ENCODE measurements at regions not wholly inside any gene's neighbourhood (a gene's known extent, or its start where the extent isn't known, plus 50 kb on each side); places are given as distances from the start of the nearest gene placed in this dataset.

DNA sequence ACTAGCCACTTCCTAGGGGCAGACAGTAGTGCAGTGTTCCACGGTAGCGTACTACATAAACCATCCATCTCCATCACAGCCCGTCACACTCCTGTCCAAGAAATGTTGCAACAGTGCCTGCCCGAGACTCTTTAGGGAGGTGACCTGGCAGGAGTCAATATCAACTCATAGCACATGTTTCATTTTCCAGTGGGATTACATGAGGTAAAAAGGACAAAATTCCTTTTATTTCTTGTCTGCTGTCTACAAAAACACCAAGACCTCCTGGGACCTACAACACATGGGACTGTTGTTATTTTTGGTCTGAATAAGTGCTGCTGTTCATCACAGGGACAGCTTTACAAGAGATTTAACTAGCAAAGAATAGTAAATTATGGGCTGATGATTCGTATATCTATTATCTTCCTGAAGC lies 99.9 kb downstream of the MPP7 start:
- H3K9ac ChIP-seq (ENCODE audit: insufficient read length): no peak overlapping the region
- no peak for TF ChIP-seq POLR2AphosphoS5 (IDR thresholded peaks at IDR 0.05; ENCODE audit: borderline replicate concordance, low read depth, low read length)
- no peak for TF ChIP-seq FOXP2 (optimal IDR thresholded peaks at IDR 0.05; ENCODE audit: control extremely low read depth, extremely low read length, insufficient read depth)
- TF ChIP-seq EZH2 (IDR thresholded peaks at IDR 0.05): no peak
- no peak overlapping the region for H3K4me3 ChIP-seq
- no peaks in the 10 kb centered on the region for H3K36me3 ChIP-seq (ENCODE audit: insufficient read depth, low read length)
- no peak for DNase-seq (ENCODE audit: low read depth, low spot score)
- no peaks in the 10 kb centered on the region for H3K9me3 ChIP-seq (ENCODE audit: low read depth, low read length)
- no peak overlapping the region for H3K27ac ChIP-seq

GRCh38 chr10:28201410-28202400 lies 101.2 kb downstream of the MPP7 start:
- no peak for TF ChIP-seq FOXP2 (optimal IDR thresholded peaks at IDR 0.05; ENCODE audit: control extremely low read depth, extremely low read length, insufficient read depth)
- no peak for TF ChIP-seq EZH2 (IDR thresholded peaks at IDR 0.05)
- no peak for TF ChIP-seq POLR2AphosphoS5 (IDR thresholded peaks at IDR 0.05; ENCODE audit: borderline replicate concordance, low read depth, low read length)
- no peak overlapping the region for H3K9ac ChIP-seq (ENCODE audit: insufficient read length)
- no peak overlapping the region for H3K4me3 ChIP-seq
- no peak overlapping the region for H3K27ac ChIP-seq
- DNase-seq (ENCODE audit: low read depth, low spot score): no peak
- H3K9me3 ChIP-seq (ENCODE audit: low read depth, low read length): no peaks in the 10 kb centered on the region
- no peaks in the 10 kb centered on the region for H3K36me3 ChIP-seq (ENCODE audit: insufficient read depth, low read length)

DNA sequence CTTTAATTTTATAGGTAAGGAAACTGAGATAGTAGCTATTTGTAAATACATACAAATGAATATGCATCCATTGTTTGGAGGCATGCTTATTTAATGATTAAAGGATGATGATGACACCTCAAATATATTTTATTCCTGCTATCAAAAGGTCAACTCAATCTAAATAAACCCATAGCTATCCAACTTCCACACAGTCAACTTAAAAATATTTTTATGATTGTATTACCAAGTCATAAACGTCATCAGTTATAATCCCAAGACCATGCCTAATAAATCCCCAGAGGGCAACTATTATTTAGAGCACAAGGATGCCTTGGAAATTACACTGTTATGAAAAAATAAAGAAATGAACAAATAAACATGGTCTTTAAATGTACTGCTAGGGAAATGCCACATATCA lies 102.1 kb downstream of the MPP7 start:
- Histone ChIP-seq H3K4me3 (no peak overlapping the region), H3K36me3 (ENCODE audit: insufficient read depth, low read length) (no peaks in the 10 kb centered on the region), H3K9ac (ENCODE audit: insufficient read length) (no peak overlapping the region), H3K9me3 (ENCODE audit: low read depth, low read length) (no peaks in the 10 kb centered on the region), H3K27ac (no peak overlapping the region)
- TF ChIP-seq POLR2AphosphoS5 (IDR thresholded peaks at IDR 0.05; ENCODE audit: borderline replicate concordance, low read depth, low read length): no peak
- TF ChIP-seq EZH2 (IDR thresholded peaks at IDR 0.05): no peak
- no peak for TF ChIP-seq FOXP2 (optimal IDR thresholded peaks at IDR 0.05; ENCODE audit: control extremely low read depth, extremely low read length, insufficient read depth)
- no peak for DNase-seq (ENCODE audit: low read depth, low spot score)

DNA sequence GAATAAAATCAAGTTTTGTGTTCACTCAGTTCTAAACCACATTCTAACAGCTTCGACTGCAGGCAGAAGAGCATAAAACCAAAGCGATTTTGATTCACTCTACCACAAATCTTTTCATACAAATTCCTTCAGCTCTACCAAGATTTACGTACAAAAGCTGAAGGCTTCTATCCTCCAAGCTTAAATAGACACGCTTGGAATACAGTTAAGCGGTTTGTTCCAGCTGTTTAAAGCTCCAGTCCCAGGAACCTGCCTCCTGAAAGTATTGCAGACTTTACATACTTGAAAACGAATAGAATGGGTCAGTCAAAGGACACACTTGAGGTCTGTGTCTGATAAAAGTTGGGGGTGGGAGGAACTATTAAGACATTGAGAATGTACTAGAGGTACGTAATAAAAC lies 102.9 kb downstream of the MPP7 start:
- TF ChIP-seq FOXP2 (optimal IDR thresholded peaks at IDR 0.05; ENCODE audit: control extremely low read depth, extremely low read length, insufficient read depth): no peak
- TF ChIP-seq POLR2AphosphoS5 (IDR thresholded peaks at IDR 0.05; ENCODE audit: borderline replicate concordance, low read depth, low read length): no peak
- no peak for TF ChIP-seq EZH2 (IDR thresholded peaks at IDR 0.05)
- no peak overlapping the region for H3K4me3 ChIP-seq
- no peak for DNase-seq (ENCODE audit: low read depth, low spot score)
- H3K9ac ChIP-seq (ENCODE audit: insufficient read length): no peak overlapping the region
- no peaks in the 10 kb centered on the region for H3K9me3 ChIP-seq (ENCODE audit: low read depth, low read length)
- H3K27ac ChIP-seq: no peak overlapping the region
- H3K36me3 ChIP-seq (ENCODE audit: insufficient read depth, low read length): no peaks in the 10 kb centered on the region

GRCh38 chr10:28190196-28190595 lies 112.7 kb downstream of the MPP7 start:
- no peak overlapping the region for H3K4me3 ChIP-seq
- H3K36me3 ChIP-seq (ENCODE audit: insufficient read depth, low read length): no peaks in the 10 kb centered on the region
- no peaks in the 10 kb centered on the region for H3K9me3 ChIP-seq (ENCODE audit: low read depth, low read length)
- TF ChIP-seq EZH2 (IDR thresholded peaks at IDR 0.05): no peak
- no peak for TF ChIP-seq FOXP2 (optimal IDR thresholded peaks at IDR 0.05; ENCODE audit: control extremely low read depth, extremely low read length, insufficient read depth)
- TF ChIP-seq POLR2AphosphoS5 (IDR thresholded peaks at IDR 0.05; ENCODE audit: borderline replicate concordance, low read depth, low read length): no peak
- no peak for DNase-seq (ENCODE audit: low read depth, low spot score)
- H3K27ac ChIP-seq: no peak overlapping the region
- H3K9ac ChIP-seq (ENCODE audit: insufficient read length): no peak overlapping the region

- H3K4me3 ChIP-seq: no peak overlapping the region
- H3K9me3 ChIP-seq (ENCODE audit: low read depth, low read length): no peaks in the 10 kb centered on the region
- no peaks in the 10 kb centered on the region for H3K36me3 ChIP-seq (ENCODE audit: insufficient read depth, low read length)
- no peak overlapping the region for H3K27ac ChIP-seq
- TF ChIP-seq POLR2AphosphoS5 (IDR thresholded peaks at IDR 0.05; ENCODE audit: borderline replicate concordance, low read depth, low read length): no peak
- no peak for TF ChIP-seq FOXP2 (optimal IDR thresholded peaks at IDR 0.05; ENCODE audit: control extremely low read depth, extremely low read length, insufficient read depth)
- no peak for TF ChIP-seq EZH2 (IDR thresholded peaks at IDR 0.05)
- no peak overlapping the region for H3K9ac ChIP-seq (ENCODE audit: insufficient read length)
- no peak for DNase-seq (ENCODE audit: low read depth, low spot score)
Measured at GRCh38 chr10:28188526-28188925, 114.3 kb downstream of the MPP7 start.

- no peak overlapping the region for H3K9ac ChIP-seq (ENCODE audit: insufficient read length)
- no peaks in the 10 kb centered on the region for H3K36me3 ChIP-seq (ENCODE audit: insufficient read depth, low read length)
- H3K4me3 ChIP-seq: no peak overlapping the region
- TF ChIP-seq FOXP2 (optimal IDR thresholded peaks at IDR 0.05; ENCODE audit: control extremely low read depth, extremely low read length, insufficient read depth) (no peak), EZH2 (IDR thresholded peaks at IDR 0.05) (no peak), POLR2AphosphoS5 (IDR thresholded peaks at IDR 0.05; ENCODE audit: borderline replicate concordance, low read depth, low read length) (no peak)
- no peak overlapping the region for H3K27ac ChIP-seq
- DNase-seq (ENCODE audit: low read depth, low spot score): no peak
- H3K9me3 ChIP-seq (ENCODE audit: low read depth, low read length): no peaks in the 10 kb centered on the region
Measured at GRCh38 chr10:28186887-28187578, 115.8 kb downstream of the MPP7 start.

DNA sequence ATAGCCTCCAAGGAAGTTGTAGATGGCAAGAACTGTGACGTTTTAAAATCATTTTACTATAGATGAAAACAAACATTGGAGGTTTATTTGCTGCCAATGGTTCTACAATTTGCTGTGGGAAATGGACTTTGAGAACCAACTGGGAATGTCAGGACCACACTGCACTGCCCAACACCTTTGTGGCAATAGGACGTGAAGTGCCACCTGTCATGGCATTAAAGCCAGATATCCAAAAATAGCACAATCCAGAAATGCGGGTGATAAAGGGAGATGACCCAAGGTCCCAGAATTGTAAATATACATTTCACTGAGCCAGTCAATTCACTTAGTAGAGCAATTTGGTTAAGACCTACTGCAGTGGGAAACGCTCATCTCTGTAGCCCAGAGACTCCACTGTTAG lies 116.4 kb downstream of the MPP7 start:
- TF ChIP-seq EZH2 (IDR thresholded peaks at IDR 0.05) (no peak), FOXP2 (optimal IDR thresholded peaks at IDR 0.05; ENCODE audit: control extremely low read depth, extremely low read length, insufficient read depth) (no peak), POLR2AphosphoS5 (IDR thresholded peaks at IDR 0.05; ENCODE audit: borderline replicate concordance, low read depth, low read length) (no peak)
- H3K36me3 ChIP-seq (ENCODE audit: insufficient read depth, low read length): no peaks in the 10 kb centered on the region
- H3K9me3 ChIP-seq (ENCODE audit: low read depth, low read length): no peaks in the 10 kb centered on the region
- no peak overlapping the region for H3K4me3 ChIP-seq
- no peak for DNase-seq (ENCODE audit: low read depth, low spot score)
- no peak overlapping the region for H3K9ac ChIP-seq (ENCODE audit: insufficient read length)
- H3K27ac ChIP-seq: no peak overlapping the region

Measured in SK-N-MC (cell line).